ENCODE measurements at regions not wholly inside any gene's neighbourhood (a gene's known extent, or its start where the extent isn't known, plus 50 kb on each side); places are given as distances from the start of the nearest gene placed in this dataset.

- DNase-seq (ENCODE audit: insufficient read length, low spot score) (no peak), FAIRE-seq (no peak)
- no peak for TF ChIP-seq POLR2A (IDR thresholded peaks at IDR 0.05; ENCODE audit: low read depth, low read length)
These were observed 145.2 kb upstream of the CIBAR2 start for GRCh38 chr16:85257483-85257882.

- DNase-seq (ENCODE audit: insufficient read length, low spot score) (no peak), FAIRE-seq (no peak)
- TF ChIP-seq POLR2A (IDR thresholded peaks at IDR 0.05; ENCODE audit: low read depth, low read length): no peak
These were observed 145.9 kb upstream of the CIBAR2 start for GRCh38 chr16:85258166-85258565.

- no peak for FAIRE-seq
- no peak for DNase-seq (ENCODE audit: insufficient read length, low spot score)
- TF ChIP-seq POLR2A (IDR thresholded peaks at IDR 0.05; ENCODE audit: low read depth, low read length): no peak
These were observed 146.4 kb upstream of the CIBAR2 start for GRCh38 chr16:85258629-85259028.

GRCh38 chr16:85259115-85259831 is 147.0 kb upstream of the CIBAR2 start:
- DNase-seq (ENCODE audit: insufficient read length, low spot score): no peak
- TF ChIP-seq POLR2A (IDR thresholded peaks at IDR 0.05; ENCODE audit: low read depth, low read length): no peak
- no peak for FAIRE-seq

GRCh38 chr16:85259832-85260167 is 147.5 kb upstream of the CIBAR2 start:
- TF ChIP-seq POLR2A (IDR thresholded peaks at IDR 0.05; ENCODE audit: low read depth, low read length): no peak
- DNase-seq (ENCODE audit: insufficient read length, low spot score) (no peak), FAIRE-seq (no peak)

- no peak for DNase-seq (ENCODE audit: insufficient read length, low spot score)
- no peak for TF ChIP-seq POLR2A (IDR thresholded peaks at IDR 0.05; ENCODE audit: low read depth, low read length)
- FAIRE-seq: no peak
These were observed 148.9 kb upstream of the CIBAR2 start for GRCh38 chr16:85261204-85261603.

GRCh38 chr16:85261657-85262557 is 149.6 kb upstream of the CIBAR2 start:
- FAIRE-seq (no peak), DNase-seq (ENCODE audit: insufficient read length, low spot score) (no peak)
- TF ChIP-seq POLR2A (IDR thresholded peaks at IDR 0.05; ENCODE audit: low read depth, low read length): no peak

- DNase-seq (ENCODE audit: insufficient read length, low spot score): no peak
- TF ChIP-seq POLR2A (IDR thresholded peaks at IDR 0.05; ENCODE audit: low read depth, low read length): no peak
- FAIRE-seq: no peak
These were observed 150.4 kb upstream of the CIBAR2 start for GRCh38 chr16:85262558-85263238.

GRCh38 chr16:85263239-85263585 is 150.9 kb upstream of the CIBAR2 start:
- TF ChIP-seq POLR2A (IDR thresholded peaks at IDR 0.05; ENCODE audit: low read depth, low read length): no peak
- FAIRE-seq: no peak
- no peak for DNase-seq (ENCODE audit: insufficient read length, low spot score)

GRCh38 chr16:85264752-85265151 is 152.5 kb upstream of the CIBAR2 start:
- DNase-seq (ENCODE audit: insufficient read length, low spot score) (no peak), FAIRE-seq (no peak)
- TF ChIP-seq POLR2A (IDR thresholded peaks at IDR 0.05; ENCODE audit: low read depth, low read length): no peak

- no peak for DNase-seq (ENCODE audit: insufficient read length, low spot score)
- no peak for TF ChIP-seq POLR2A (IDR thresholded peaks at IDR 0.05; ENCODE audit: low read depth, low read length)
- FAIRE-seq: no peak
These were observed 153.0 kb upstream of the CIBAR2 start for GRCh38 chr16:85265161-85265784.

GRCh38 chr16:85265810-85266209 is 153.5 kb upstream of the CIBAR2 start:
- DNase-seq (ENCODE audit: insufficient read length, low spot score): no peak
- no peak for FAIRE-seq
- no peak for TF ChIP-seq POLR2A (IDR thresholded peaks at IDR 0.05; ENCODE audit: low read depth, low read length)

GRCh38 chr16:85266857-85267256 is 154.6 kb upstream of the CIBAR2 start:
- no peak for TF ChIP-seq POLR2A (IDR thresholded peaks at IDR 0.05; ENCODE audit: low read depth, low read length)
- DNase-seq (ENCODE audit: insufficient read length, low spot score) (no peak), FAIRE-seq (no peak)

GRCh38 chr16:85267414-85267945 is 155.2 kb upstream of the CIBAR2 start:
- no peak for TF ChIP-seq POLR2A (IDR thresholded peaks at IDR 0.05; ENCODE audit: low read depth, low read length)
- FAIRE-seq (no peak), DNase-seq (ENCODE audit: insufficient read length, low spot score) (no peak)
